GM11168 (cell line): ENCODE measurements at regions not wholly inside any gene's neighbourhood (a gene's known extent, or its start where the extent isn't known, plus 50 kb on each side); places are given as distances from the start of the nearest gene placed in this dataset.

ENCODE experiments used
- in situ Hi-C: fragments of 300-500 bp; cut with MboI; formaldehyde crosslinking; loops from one replicate; pipeline ENCODE4 v1.12.0; 2022; ENCODE audit warnings: low sequenced_read_pairs; ENCODE audit not compliant: unreplicated experiment

DNA sequence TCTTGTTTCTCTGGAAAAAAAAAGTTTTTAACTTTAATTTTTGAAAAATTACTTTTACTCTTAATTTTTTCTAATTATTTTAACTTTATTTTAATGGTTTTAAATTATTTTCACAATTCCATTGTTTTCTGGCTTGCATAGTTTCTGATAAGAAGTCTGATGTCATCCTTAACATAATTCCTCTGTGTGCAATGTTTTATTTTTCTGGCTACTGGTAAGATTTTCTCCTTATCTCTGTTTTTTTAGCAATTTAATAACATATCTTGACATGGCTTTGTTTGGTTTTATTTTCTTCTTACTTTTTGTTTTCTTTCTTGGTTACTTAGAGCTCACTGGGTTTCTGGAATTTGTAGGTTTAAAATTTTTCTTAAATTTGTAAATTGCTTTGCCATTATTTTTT lies 114.8 kb downstream of the TBXT start:
- in situ Hi-C loops, result no loop called here

DNA sequence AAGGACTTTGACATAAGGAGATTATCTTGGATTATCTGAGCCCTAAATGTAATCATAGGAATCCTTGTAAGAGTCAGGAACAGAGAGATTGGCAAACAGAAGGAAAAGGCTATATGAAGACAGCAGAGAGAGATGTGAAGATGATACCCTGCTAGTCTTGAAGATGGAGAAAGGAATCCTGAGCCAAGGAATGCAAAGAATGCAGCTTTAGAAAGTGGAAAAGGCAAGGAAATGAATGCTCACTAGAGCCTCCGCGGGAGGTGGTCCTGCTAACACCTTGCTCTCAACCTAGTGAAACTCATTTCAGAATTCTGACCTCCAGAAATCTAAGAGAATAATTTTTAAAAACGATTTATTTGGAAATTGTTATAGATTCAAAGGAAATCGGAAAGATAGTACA lies 117.1 kb downstream of the TBXT start:
- in situ Hi-C loops, result no loop called here

DNA sequence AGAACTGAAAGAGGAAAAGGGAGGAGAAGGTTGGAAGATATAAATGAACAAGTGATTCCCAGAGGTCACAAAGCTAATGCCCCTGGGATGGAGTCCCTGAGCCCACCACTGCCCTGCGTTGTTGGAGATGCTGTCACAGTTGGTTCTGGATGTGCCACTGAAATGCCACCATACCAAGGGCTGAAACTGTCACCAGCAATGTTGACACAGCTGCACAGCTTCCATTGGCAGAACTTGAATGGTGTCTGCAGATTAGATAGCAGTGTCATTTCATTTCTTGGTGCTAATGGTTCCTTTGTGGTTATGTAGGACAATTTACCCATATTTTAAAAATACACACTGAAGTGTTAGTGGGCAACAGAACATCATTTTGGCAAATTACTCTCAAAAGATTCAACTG lies 120.7 kb downstream of the TBXT start:
- in situ Hi-C loops, result no loop called here

DNA sequence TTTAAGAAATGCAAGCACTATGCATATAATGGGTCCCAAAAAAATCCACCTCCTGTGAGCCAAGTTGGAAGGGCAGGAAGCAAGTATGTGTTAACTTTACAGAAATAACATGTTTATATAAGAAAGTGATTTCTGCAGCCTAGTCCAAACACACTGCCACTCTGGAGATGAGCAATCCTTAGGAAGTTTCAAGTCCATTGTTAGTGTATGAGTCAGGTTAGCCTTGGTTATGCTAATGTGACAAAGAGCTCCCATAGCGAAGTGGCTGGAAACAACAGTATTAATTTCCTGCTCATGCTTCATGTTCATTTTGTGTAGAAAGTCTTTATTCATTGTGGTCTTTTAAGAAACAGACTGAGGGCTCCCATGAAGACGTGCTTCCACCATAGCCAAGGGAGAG lies 121.4 kb downstream of the TBXT start:
- in situ Hi-C loops, result no loop called here

DNA sequence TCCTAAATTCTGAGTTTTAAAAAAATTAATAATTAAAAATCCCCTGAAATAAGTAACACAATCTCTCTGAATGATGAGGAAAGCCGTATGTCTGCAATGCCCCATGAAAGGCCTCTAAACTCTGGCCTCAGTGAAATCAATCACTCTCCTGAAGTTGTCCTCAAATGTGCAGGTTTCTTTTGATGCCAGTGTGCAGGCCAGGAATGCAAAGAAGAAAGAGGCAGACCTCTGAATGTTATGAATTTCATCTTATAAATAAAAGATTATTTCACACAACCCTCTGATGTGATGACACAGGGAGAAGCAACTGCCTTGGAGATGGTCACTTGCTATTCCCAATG lies 121.8 kb downstream of the TBXT start:
- in situ Hi-C loops, result no loop called here

DNA sequence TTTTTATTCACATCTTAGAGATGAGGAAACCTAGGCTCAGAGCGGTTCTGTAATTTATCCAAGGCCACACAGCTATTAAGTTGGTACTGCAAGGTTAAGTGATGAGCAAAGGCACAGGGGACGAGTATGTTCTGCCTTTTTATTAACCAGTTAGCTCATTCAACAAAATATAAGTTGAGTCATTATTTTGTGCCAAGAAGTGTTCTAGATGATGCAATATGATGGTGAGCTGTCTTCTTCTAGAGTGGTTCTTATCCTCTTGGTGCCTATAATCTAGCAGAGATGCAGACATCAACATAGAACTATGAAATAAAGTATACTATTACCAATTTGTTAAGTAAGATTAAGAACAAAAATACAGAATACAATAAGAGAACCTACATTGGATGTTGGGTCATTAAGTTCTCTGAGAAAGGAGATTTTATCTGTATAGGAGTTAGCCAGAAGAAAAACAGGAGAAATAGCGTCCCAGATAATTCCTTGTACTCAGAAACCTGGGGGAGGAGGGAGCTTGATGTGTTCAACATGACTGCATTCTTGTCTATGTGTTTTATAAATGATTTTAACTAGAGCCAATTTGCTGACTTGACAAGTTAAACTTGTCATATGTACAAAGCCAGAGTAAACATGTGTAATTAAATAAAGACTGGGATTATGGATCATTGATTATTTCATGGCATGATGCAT lies 122.3 kb downstream of the TBXT start:
- in situ Hi-C loops, result no loop called here

DNA sequence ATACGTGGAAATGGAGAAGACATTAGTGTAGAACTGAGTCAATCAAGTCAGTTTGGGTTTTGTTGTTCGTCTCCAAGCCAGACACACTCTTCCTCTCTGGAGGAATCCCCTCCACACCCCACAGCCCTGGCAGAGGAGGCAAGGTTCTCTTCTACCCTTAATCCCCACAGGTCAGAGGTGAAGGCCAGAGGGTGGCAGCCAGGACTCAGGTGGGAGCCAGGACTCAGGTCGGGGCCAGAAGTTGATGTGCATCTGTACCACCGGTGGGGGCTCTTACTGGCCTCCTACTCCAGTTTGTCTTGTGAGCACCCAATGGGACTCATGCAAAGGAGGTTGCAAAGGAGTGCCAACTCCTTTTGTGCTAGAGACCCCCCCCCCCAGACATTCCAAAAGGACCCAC lies 126.4 kb downstream of the TBXT start:
- in situ Hi-C loops, result no loop called here

DNA sequence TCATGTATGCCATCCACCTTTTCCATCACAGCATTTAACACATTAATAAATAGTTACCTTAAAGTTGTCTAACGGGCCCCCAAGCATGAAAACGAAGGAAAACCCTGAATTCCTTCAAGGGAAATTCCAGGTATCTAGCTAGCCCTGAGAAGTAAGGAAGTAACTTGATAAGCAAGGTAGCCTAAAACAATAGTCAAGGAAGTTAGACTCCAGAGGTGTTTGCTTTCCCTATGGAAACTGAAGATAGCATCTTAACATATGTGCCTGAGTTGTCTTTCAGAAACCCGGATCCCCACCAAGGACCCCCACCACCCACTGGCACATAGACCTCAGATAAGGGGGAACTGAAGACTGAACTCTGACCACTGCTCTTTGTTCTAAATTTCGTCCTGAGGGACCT lies 127.4 kb downstream of the TBXT start:
- in situ Hi-C loops, result no loop called here

DNA sequence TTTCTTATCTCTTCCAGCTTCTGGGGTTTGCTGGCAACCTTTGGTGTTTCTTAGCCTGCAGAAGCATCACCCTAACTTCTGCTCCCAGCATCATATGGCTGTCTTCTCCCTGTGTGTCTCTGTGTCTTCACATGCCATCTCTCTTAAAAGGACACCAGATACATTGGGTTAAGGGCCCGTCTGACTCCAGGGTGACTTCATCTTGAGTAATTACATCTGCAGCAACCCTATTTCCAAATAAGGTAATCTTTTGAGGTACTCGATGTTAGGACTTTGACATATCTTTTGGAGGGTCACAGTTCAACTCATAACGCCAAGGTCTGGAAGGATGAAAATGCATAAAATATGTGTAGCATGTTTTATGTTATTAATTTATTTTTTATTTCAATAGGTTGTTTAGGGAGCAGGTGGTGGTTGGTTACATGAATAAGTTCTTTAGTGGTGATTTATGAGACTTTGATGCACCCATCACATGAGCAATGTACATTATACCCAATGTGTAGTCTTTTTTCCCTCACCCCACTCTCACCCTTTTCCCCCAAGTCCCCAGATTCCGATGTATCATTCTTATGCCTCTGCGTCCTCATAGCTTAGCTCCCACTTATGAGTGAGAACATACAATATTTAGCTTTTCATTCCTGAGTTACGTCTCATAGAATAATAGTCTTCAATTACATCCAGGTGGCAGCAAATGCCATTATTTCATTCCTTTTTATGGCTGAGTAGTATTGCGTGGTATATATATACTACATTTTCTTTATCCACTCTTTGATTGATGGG lies 131.1 kb downstream of the TBXT start:
- in situ Hi-C loops, result no loop called here

DNA sequence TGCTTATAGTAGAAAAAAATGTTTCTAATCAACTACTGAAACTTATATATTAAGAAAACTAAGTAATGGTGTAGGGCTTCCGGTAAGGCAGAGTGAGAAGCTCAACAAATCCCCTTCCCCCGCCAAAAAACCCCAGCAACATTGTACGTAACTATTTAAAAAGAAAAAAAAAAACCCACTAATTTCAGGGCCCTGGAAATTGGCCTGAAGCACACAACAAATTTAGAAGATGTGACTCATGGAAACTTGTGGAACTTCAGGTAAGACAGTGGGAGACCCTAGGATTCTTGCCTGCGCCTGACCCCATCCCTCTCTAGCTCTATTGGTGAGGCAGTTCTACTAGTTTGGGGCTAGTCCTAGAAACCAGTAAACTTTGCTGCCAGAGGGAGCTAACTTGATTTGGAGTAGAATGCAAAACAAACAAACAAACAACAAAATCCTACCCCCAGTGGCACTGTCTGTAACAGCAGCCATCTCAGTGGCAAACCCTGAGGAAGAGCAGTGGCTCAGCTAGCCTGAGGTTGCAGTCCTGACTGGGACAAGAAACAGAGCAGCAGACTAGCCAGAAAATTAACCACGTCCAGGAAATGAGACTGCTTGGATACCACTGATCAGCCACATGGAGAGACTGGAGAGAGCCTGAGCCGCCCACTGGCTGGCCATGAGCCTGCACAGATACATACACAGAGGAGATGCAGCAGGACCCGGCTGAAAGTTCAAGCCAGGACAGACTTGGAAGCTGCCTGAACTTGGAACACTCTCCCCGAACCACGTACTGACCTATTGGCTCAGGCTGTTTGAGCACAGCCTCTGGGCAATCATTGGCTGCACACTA lies 135.1 kb downstream of the TBXT start:
- in situ Hi-C loops, result no loop called here

DNA sequence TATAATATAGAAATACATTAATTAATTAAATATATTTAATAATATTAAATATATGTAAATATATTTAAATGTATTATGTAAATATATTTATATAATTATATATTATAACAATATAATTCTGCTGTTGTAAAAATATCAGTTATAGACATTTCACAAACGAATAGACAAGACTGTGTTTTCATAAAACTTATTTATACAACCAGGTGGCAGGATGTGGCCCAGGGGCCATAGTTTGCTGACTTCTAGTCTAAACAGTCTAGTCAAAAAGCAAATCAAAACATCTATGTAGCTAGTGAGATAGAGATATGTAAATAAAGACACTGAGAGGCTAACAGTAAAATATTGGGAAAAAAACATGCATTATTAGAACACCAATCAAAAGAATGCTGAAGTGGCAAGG lies 136.4 kb downstream of the TBXT start:
- in situ Hi-C loops, result no loop called here

DNA sequence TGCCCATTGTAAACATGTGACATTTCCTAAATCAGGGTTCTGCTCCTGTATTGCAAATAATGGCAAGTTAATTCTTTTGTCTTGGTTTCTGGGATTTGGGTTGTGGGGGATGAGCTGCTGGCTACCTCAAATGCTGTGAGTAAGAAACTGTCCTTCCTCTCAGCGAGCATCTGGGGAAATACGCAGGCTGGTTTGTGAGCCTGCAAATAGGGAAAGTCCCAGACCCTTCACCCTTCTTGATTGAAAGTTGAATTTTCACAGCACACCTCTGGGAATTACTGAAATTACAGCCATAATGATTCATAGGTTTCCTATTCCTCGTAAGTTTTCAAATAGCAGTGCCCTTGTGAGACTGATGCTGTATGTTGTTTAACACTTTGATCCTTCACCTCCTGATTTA lies 138.1 kb downstream of the TBXT start:
- in situ Hi-C loops, result no loop called here

DNA sequence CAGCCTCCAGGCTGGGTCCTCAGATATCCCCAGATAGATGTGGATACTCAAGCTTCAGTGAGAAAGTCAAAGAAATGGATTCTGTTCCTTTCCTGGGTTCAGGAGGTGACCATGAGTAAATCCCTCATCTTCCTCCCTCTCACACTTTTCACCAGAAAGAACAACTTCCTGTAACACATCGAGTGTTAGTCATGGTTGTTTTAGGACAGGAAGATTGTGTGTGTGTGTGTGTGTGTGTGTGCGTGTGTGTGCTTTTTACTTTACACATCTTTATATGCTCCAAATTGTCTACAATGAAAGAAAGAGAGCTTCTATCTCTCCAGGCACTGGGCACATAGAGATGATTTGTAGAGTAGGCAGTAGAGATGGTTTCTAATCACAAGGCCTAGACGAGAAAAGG lies 139.9 kb downstream of the TBXT start:
- in situ Hi-C loops, result no loop called here

DNA sequence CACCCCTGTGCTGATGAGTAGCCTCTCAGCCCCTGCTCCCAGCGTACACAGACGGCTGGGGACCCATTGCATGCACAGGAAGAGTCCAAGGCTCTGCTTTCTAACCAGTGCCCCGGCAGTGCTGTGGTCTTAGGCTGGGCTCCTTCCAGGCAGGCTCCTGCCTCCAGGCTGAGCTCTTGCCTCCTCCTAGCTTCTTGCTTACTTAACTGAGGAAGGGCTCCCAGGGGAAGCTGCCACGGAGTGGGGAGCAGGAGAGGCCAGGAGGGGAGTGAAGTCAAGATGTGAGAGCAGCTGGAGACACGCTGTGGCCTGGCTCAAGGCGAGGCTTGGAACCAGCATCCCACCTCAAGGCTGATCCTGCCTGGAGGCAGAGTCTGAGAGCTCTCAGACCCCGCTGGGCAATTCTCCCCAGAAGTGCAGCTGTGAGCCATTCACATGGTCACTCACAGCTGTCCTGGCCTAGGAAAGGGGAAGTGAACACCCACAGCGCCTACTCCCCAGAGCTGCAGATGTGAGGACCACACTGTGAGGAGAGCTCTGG lies 141.0 kb downstream of the TBXT start:
- in situ Hi-C loops, result no loop called here

DNA sequence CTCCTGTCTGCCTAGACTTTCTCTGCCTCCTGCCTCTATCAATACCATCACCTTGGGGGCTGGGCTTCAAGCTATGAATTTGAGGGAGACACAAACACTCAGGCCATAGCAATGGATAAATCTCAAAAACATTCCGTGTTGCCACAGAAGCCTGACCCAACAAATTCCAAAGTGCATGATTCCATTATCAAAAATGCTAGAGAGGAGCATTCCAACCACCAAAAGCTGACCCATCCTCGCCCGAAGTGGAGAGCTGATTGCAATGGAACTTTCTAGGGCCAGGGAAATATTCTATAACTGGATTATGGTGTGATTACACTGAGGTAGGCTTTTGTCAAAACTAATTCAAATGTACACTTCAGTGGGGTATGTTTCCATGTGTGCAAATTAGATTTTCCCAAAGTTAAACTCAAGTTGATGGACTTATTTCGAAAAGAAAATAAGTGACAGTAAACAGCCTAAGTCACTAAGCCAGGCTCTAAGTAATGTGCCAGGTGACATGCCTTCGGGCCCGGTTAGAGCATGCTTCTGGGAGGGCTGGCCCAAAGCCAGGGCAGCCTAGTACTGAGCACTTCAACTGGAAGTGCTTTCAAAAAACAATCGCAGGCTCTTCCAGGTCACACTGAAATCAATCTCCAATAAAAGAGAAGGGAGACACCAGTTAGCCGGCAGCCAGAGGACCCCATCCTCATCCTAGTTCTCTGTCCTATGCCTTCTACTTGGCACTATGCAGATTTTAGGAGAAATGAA lies 142.3 kb downstream of the TBXT start:
- in situ Hi-C loops, result no loop called here

DNA sequence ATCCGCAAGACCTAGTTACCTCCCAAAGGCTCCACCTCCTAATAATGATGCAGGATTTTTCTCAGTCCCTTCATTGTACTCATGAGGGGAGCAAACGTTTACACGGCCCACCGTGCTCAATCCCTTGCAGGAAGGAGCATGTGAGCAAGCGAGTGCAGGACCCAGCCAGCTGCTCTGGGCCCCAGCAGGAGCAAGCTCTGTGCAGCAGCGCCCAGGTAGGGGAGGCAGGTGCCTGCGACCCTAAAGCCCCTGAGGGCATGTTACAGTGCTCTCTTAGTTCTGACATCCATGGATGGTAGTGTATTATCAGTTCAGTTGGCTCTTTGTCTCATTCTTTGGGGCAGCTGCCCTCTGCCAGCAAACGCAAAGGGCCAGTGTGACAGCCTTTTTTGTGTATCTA lies 143.4 kb downstream of the TBXT start:
- in situ Hi-C loops, result no loop called here

DNA sequence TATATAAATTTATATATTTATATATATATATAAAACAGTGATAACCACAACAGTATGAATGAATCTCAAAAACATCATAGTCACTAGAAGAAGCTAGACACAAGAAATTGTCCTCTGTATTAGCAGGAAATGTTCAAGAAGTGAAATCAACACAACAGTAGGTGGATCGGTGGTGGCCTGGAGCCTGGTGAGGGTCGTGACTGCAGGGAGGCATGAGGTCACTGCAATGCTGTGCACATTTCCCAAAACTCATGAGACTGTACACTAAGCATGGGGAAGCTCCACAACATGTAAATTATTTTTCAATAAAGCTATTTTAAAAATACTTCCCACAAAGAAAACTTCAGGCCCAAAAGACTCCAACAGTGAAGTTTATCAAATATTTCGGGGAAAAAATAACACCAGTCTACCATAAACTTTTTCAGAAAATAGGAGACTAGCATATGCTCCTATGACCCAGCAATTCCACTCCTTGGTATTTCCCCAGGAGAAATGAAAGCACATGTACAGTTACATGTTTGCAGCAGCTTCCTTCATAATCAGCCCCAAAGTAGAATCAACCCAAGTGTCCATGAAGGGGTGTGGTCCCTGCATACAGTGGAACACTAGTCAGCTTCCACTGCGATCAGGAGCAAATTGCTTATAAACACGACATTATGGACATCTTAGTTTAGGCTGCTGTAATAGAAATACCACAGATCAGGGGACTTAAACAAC lies 144.2 kb downstream of the TBXT start:
- in situ Hi-C loops, result no loop called here

DNA sequence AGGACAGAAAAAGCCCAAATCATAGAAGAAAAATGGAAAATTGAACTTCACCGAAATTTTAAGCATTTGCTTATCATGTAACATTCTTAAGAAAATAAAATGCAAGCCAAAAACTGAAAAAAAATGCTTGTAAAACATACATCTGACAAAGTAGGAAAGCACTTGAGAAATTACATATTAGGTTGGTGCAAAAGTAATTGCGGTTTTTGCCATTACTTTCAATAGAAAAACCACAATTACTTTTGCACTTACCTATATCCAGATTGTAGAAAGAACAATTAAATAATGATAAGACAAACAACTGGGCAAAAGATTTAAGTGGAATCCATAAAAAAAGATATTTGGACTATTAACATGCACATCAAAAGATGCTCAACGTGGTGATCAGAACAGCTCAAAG lies 146.2 kb downstream of the TBXT start:
- in situ Hi-C loops, result no loop called here

DNA sequence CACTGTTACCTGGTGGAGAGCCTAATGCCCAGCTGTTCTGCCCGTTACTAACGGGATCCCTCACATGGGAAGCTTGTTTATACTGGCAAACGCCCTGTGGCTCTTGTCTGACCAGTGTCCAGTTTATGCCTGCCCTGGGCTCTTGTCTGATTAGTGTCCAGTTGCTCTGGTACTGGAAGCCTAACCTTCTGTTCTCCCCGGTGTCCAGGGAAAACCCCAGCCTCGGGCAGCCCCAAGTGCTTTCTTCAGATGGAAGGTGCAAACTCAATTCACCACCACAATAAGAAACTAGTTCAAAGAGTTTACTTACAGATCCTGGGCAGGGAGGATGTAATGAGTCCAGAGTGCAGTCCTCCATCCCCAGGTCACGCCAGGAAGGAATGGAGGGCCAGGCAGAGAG lies 148.4 kb downstream of the TBXT start:
- in situ Hi-C loops, result no loop called here
